IMR-90 (cell line): ENCODE measurements at regions not wholly inside any gene's neighbourhood (a gene's known extent, or its start where the extent isn't known, plus 50 kb on each side); places are given as distances from the start of the nearest gene placed in this dataset.

Experiments
- ATAC-seq: fragments of 200-7000 bp; cut with Tn5 transposase; 2 replicates; pipeline ENCODE4 v1.9.1; 2020; ENCODE audit warnings: low read depth, mild to moderate bottlenecking, moderate library complexity
- BruUV-seq: library from RNA; stranded (reverse); fragments of 400-500 nt; replicated peaks from 2 replicates; lab custom pipeline; 2021; lab: Mats Ljungman, UMichigan
- CTCF ChIA-PET: fragments of 300-600 bp; formaldehyde crosslinking; extraction: SDS; loops from one replicate; lab custom pipeline; 2021; ENCODE audit warnings: antibody characterized with exemption; lab: Yijun Ruan, JAX
- POLR2A ChIA-PET: fragments of 300-600 bp; sonication (Branson Sonifier 250); formaldehyde crosslinking; loops from one replicate; lab custom pipeline; 2022; ENCODE audit warnings: antibody characterized with exemption; ENCODE audit not compliant: unreplicated experiment; lab: Charles Lee
- DNase-seq: peaks from one replicate; pipeline ENCODE4 v3.0.0; 2013
- H2AFZ ChIP-seq: replicated peaks from 2 replicates; pipeline ENCODE3; 2013; ENCODE audit warnings: low read length, mild to moderate bottlenecking; ENCODE audit not compliant: poor library complexity
- H2AK5ac ChIP-seq: 2 replicates; pipeline ENCODE4 v1.6.1; 2013; ENCODE audit warnings: low read depth, low read length, inconsistent platforms
- H2AK9ac ChIP-seq: replicated peaks from 2 replicates; pipeline ENCODE3; 2013; ENCODE audit warnings: mild to moderate bottlenecking, low read depth, low read length, moderate library complexity; ENCODE audit not compliant: poor library complexity
- H2BK120ac ChIP-seq: 2 replicates; pipeline ENCODE4 v1.6.1; 2013; ENCODE audit warnings: low read depth, low read length, inconsistent platforms
- H2BK15ac ChIP-seq: 3 replicates; pipeline ENCODE4 v1.6.1; 2013; ENCODE audit warnings: low read depth, low read length, inconsistent platforms
- H2BK20ac ChIP-seq: 2 replicates; pipeline ENCODE4 v1.6.1; 2013; ENCODE audit warnings: low read depth, mild to moderate bottlenecking, inconsistent platforms, low read length, moderate library complexity
- H2BK5ac ChIP-seq: 2 replicates; pipeline ENCODE4 v1.6.1; 2013; ENCODE audit warnings: mild to moderate bottlenecking, low read depth, low read length, inconsistent platforms; ENCODE audit not compliant: poor library complexity, severe bottlenecking
- H3K14ac ChIP-seq: replicated peaks from 2 replicates; pipeline ENCODE4 v1.6.1; 2013; ENCODE audit warnings: low read depth, low read length, inconsistent platforms
- H3K18ac ChIP-seq: 2 replicates; pipeline ENCODE4 v1.6.1; 2013; ENCODE audit warnings: low read depth, low read length, control low read depth
- H3K23ac ChIP-seq: 2 replicates; pipeline ENCODE4 v1.6.1; 2013; ENCODE audit warnings: low read depth, low read length, inconsistent platforms
- H3K27ac ChIP-seq: 2 replicates; pipeline ENCODE4 v1.5.1; 2013; ENCODE audit warnings: mild to moderate bottlenecking, control low read depth, low read length; ENCODE audit not compliant: insufficient read depth
- H3K27me3 ChIP-seq: 2 replicates; pipeline ENCODE4 v1.6.1; 2013; ENCODE audit warnings: low read length; ENCODE audit not compliant: control insufficient read depth, insufficient read depth
- H3K36me3 ChIP-seq: 2 replicates; pipeline ENCODE4 v1.6.1; 2013; ENCODE audit warnings: low read length, mixed read lengths; ENCODE audit not compliant: control insufficient read depth, insufficient read depth
- H3K4ac ChIP-seq: 2 replicates; pipeline ENCODE4 v1.6.1; 2013; ENCODE audit warnings: low read depth, low read length, inconsistent platforms
- H3K4me1 ChIP-seq: 2 replicates; pipeline ENCODE4 v1.6.1; 2013; ENCODE audit warnings: low read length, mixed read lengths; ENCODE audit not compliant: control insufficient read depth, insufficient read depth
- H3K4me2 ChIP-seq: 2 replicates; pipeline ENCODE4 v1.6.1; 2013; ENCODE audit warnings: low read depth, mild to moderate bottlenecking, control low read depth, low read length, moderate library complexity
- H3K4me3 ChIP-seq: 2 replicates; pipeline ENCODE4 v1.5.1; 2013; ENCODE audit warnings: low read depth, mild to moderate bottlenecking, control low read depth, low read length, moderate library complexity; ENCODE audit not compliant: insufficient read depth
- H3K56ac ChIP-seq: 2 replicates; pipeline ENCODE4 v1.6.1; 2013; ENCODE audit warnings: low read length, inconsistent platforms; ENCODE audit not compliant: insufficient read depth; ENCODE audit errors: extremely low read depth
- H3K79me1 ChIP-seq, 2 experiments: 2 replicates each; pipeline ENCODE4 v1.6.1; 2013; ENCODE audit warnings: low read length in 2 of 2, inconsistent platforms in 1 of 2, low read depth in 1 of 2
- H3K9ac ChIP-seq: 2 replicates; pipeline ENCODE4 v1.6.1; 2013; ENCODE audit warnings: low read depth, low read length, control low read depth
- H3K9me1 ChIP-seq: 2 replicates; pipeline ENCODE4 v1.6.1; 2013; ENCODE audit warnings: low read length, inconsistent platforms; ENCODE audit not compliant: insufficient read depth
- H3K9me3 ChIP-seq: 2 replicates; pipeline ENCODE4 v1.6.1; 2013; ENCODE audit warnings: low read length; ENCODE audit not compliant: control insufficient read depth, insufficient read depth
- H4K20me1 ChIP-seq: 2 replicates; pipeline ENCODE4 v1.6.1; 2013; ENCODE audit warnings: low read length, inconsistent platforms; ENCODE audit not compliant: insufficient read depth
- H4K5ac ChIP-seq: 2 replicates; pipeline ENCODE4 v1.6.1; 2013; ENCODE audit warnings: mild to moderate bottlenecking, low read depth, low read length, control low read depth
- H4K8ac ChIP-seq, 2 experiments: 2 replicates each; pipeline ENCODE4 v1.6.1; 2013; ENCODE audit warnings: low read depth in 2 of 2, low read length in 2 of 2, control low read depth in 1 of 2, inconsistent platforms in 1 of 2
- H4K91ac ChIP-seq: 2 replicates; pipeline ENCODE4 v1.6.1; 2013; ENCODE audit warnings: low read depth, low read length, inconsistent platforms; ENCODE audit not compliant: insufficient read depth
- BHLHE40 ChIP-seq: fragments of 150-350 bp; IDR thresholded peaks from 2 replicates; pipeline ENCODE4 v1.6.1; 2016; ENCODE audit warnings: mild to moderate bottlenecking, low read depth, low read length
- CEBPB ChIP-seq: IDR thresholded peaks from 2 replicates; pipeline ENCODE4 v1.6.1; 2012; ENCODE audit warnings: low read depth, low read length, improper control_type of control experiment
- CTCF ChIP-seq: conservative IDR thresholded peaks from 2 replicates; pipeline ENCODE4 v1.5.1; 2012; ENCODE audit warnings: mild to moderate bottlenecking, low read depth, low read length, improper control_type of control experiment
- MXI1 ChIP-seq: IDR thresholded peaks from 2 replicates; pipeline ENCODE4 v1.6.1; 2012; ENCODE audit warnings: low read depth, mild to moderate bottlenecking, low read length, moderate library complexity, borderline replicate concordance
- RAD21 ChIP-seq: IDR thresholded peaks from 2 replicates; pipeline ENCODE4 v1.6.1; 2012; ENCODE audit warnings: low read length, improper control_type of control experiment
- RCOR1 ChIP-seq: IDR thresholded peaks from 2 replicates; pipeline ENCODE4 v1.6.1; 2012; ENCODE audit warnings: mild to moderate bottlenecking, low read length, improper control_type of control experiment; ENCODE audit not compliant: insufficient replicate concordance
- SMC3 ChIP-seq: fragments of 150-350 bp; IDR thresholded peaks from 2 replicates; pipeline ENCODE4 v1.6.1; 2016; ENCODE audit warnings: low read depth, mild to moderate bottlenecking, antibody characterized with exemption, low read length, moderate library complexity
- USF2 ChIP-seq: fragments of 150-350 bp; IDR thresholded peaks from 2 replicates; pipeline ENCODE4 v1.6.1; 2017; ENCODE audit warnings: mild to moderate bottlenecking, antibody characterized with exemption, low read length, low read depth
- WGBS, 2 experiments: methylation state at CpG; one replicate each; pipeline versions ENCODE4 v1.1.5 to v1.1.7; 2013; ENCODE audit warnings: missing lambda C conversion rate in 2 of 2; ENCODE audit not compliant: insufficient read length in 1 of 2; ENCODE audit errors: extremely low coverage in 2 of 2; 5-methylcytosine and 5-hydroxymethylcytosine counted together
- dilution Hi-C: fragments of 300-500 bp; cut with HindIII; formaldehyde crosslinking; loops from one replicate; pipeline ENCODE4 v1.14.3; 2018; ENCODE audit warnings: low sequenced_read_pairs; ENCODE audit not compliant: unreplicated experiment
- in situ Hi-C: fragments of 300-500 bp; cut with MboI; formaldehyde crosslinking; loops from 3 replicates; pipeline ENCODE4 v1.14.3; 2019; ENCODE audit warnings: low sequenced_read_pairs, inconsistent platforms, mixed read lengths
- intact Hi-C: fragments of 100-400 bp; cut with micrococcal nuclease; formaldehyde crosslinking; loops from 2 replicates; pipeline ENCODE4 v1.10.0; 2022

GRCh38 chr10:69744971-69745370 is 56.7 kb upstream of the COL13A1 start:
- Histone ChIP-seq H3K14ac (no peak overlapping the region), H2BK5ac (no peak overlapping the region), H4K91ac (no peak overlapping the region), H2AFZ (no peak overlapping the region), H2AK9ac (no peak overlapping the region), H3K9ac (no peak overlapping the region), H4K5ac (no peak overlapping the region), H2BK20ac (no peak overlapping the region), H3K56ac (no peak overlapping the region), H3K79me1 (no peaks in the 10 kb centered on the region), H4K8ac (no peak overlapping the region), H2BK15ac (no peak overlapping the region), H4K20me1 (no peaks in the 10 kb centered on the region), H2AK5ac (no peak overlapping the region), H3K23ac (no peak overlapping the region), H3K27ac (no peak overlapping the region), H2BK120ac (no peak overlapping the region), H3K18ac (no peak overlapping the region), H3K9me3 (no peaks in the 10 kb centered on the region), H3K4me3 (no peak overlapping the region), H3K4ac (no peak overlapping the region), H3K36me3 (no peaks in the 10 kb centered on the region), H3K4me1 (peaks cover 16% of the 10 kb centered on the region), H3K27me3 (peaks cover 3% of the 10 kb centered on the region; the same call in 1 of the 2 replicates), H3K4me2 (no peak overlapping the region), H3K9me1 (no peaks in the 10 kb centered on the region; the same call in 1 of the 2 replicates)
- no peak for TF ChIP-seq RCOR1
- TF ChIP-seq USF2, result no peak
- TF ChIP-seq RAD21, result no peak
- TF ChIP-seq MXI1, result no peak
- no peak for TF ChIP-seq BHLHE40
- no peak for TF ChIP-seq CTCF
- TF ChIP-seq SMC3, result no peak
- no peak for TF ChIP-seq CEBPB
- in situ Hi-C loops (no loop called here), intact Hi-C loops (no loop called here), dilution Hi-C loops (no loop called here)
- POLR2A ChIA-PET, result no interaction called here
- BruUV-seq, result no TSS peak
- WGBS, 2 experiments, result 60% methylated on average over 2 of the region's 4 CpGs; no CpG with 5 or more reads in 1 of the 2 experiments
- ATAC-seq, result no peak
- CTCF ChIA-PET, result no interaction called here
- DNase-seq, result no peak
